ENCODE measurements at regions not wholly inside any gene's neighbourhood (a gene's known extent, or its start where the extent isn't known, plus 50 kb on each side); places are given as distances from the start of the nearest gene placed in this dataset.
A peak's percentile ranks its signal among the peaks of the same experiment; 100 is the strongest.

DNA sequence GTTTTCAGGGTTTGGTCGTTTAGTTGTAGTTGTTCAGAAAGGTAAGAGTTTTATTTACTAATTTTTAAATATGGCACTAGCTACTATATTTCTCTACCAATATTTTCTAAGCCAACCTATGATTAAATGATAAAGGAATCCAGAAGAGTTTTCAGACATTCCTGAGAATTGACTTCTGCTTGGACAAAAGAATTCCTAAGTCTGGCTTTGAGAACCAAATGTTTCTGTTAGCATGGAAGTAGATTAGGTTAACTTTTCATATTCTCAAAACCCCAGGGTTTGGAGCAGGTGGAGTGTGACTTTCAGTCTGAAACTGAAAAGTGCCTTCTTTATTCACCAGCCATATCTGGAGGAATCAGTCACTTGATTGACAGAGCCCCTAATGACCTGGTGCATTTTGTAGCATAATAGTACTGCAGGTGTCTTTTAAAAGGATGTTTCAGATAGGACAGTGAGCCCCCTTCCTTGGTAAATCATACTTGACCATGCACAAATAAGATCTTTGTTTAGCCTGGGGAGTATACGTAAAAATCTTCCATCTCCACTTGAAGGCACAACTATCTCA lies 457.0 kb upstream of the ZNF462 start:
- H3K4me3 ChIP-seq (ENCODE audit: low read depth, low read length), result no peak overlapping the region
- TF ChIP-seq, protein P1, sequence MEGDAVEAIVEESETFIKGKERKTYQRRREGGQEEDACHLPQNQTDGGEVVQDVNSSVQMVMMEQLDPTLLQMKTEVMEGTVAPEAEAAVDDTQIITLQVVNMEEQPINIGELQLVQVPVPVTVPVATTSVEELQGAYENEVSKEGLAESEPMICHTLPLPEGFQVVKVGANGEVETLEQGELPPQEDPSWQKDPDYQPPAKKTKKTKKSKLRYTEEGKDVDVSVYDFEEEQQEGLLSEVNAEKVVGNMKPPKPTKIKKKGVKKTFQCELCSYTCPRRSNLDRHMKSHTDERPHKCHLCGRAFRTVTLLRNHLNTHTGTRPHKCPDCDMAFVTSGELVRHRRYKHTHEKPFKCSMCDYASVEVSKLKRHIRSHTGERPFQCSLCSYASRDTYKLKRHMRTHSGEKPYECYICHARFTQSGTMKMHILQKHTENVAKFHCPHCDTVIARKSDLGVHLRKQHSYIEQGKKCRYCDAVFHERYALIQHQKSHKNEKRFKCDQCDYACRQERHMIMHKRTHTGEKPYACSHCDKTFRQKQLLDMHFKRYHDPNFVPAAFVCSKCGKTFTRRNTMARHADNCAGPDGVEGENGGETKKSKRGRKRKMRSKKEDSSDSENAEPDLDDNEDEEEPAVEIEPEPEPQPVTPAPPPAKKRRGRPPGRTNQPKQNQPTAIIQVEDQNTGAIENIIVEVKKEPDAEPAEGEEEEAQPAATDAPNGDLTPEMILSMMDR (IDR thresholded peaks at IDR 0.05; ENCODE audit: insufficient read depth, low read depth, low read length, missing control alignments), result no peak
- no peak for DNase-seq (ENCODE audit: low read depth)

DNA sequence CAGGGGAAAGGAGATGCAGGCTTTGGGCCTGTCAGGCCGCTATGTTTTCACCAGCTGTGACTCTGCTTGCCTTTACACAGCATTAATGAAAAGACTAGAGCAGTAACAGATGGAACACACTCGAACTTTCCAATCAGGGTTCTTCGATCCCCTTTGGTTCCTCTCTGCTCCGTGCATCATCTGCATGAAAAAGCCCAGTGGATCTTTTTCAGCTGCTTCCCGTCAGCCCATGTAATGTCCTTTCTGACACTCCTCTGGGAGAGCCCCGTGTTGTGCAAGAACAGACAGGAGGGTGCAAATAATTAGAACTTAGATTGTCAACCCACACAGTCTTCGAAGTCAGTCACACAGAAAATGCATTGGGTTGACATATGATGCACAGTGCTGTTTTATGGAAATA lies 448.9 kb upstream of the ZNF462 start:
- no peak for DNase-seq (ENCODE audit: low read depth)
- H3K4me3 ChIP-seq (ENCODE audit: low read depth, low read length), result no peak overlapping the region
- TF ChIP-seq, protein P1 (IDR thresholded peaks at IDR 0.05; ENCODE audit: insufficient read depth, low read depth, low read length, missing control alignments), result no peak

DNA sequence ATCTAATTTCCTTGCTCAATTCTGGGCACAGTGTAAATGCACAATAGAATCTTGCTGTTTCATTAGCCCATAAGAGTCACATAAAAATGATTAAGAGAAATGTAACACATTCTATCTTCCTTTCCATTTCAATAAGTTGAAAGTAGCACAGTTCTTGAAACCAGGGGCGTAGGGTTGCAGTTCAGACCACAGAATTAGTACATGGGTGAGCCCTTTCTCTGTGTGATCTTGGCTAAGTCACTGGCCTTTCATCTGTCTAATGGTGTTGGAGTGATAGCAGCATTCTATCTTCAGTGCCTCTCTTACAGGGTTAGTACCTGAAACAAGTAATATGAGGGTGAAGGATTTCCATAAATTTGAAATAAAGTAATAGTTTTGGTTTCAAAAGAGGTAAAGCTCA lies 445.3 kb upstream of the ZNF462 start:
- H3K4me3 ChIP-seq (ENCODE audit: low read depth, low read length), result no peak overlapping the region
- TF ChIP-seq, protein P1 (IDR thresholded peaks at IDR 0.05; ENCODE audit: insufficient read depth, low read depth, low read length, missing control alignments), result no peak
- peak; percentile 68 for DNase-seq (ENCODE audit: low read depth)

DNA sequence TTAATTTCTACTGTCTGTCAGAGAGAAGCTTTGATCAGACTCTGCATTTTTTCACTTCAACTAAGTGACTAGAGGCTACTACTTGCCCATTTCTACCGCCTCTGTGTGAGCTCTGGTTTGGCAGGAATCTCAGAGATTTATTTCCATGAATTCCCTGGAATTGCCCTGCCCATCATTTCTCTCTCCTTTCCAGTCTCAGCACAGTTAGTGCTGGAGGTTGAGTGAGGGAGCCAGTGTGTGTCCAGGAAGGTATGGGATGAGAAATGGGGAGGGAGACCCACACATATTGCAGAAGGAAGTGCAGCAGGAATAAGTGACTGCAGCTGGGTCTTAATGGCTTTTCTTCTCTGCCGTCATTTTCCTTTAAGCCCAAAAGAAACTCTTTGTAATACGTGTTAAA lies 443.1 kb upstream of the ZNF462 start:
- DNase-seq (ENCODE audit: low read depth), result no peak
- TF ChIP-seq, protein P1 (IDR thresholded peaks at IDR 0.05; ENCODE audit: insufficient read depth, low read depth, low read length, missing control alignments), result no peak
- no peak overlapping the region for H3K4me3 ChIP-seq (ENCODE audit: low read depth, low read length)

DNA sequence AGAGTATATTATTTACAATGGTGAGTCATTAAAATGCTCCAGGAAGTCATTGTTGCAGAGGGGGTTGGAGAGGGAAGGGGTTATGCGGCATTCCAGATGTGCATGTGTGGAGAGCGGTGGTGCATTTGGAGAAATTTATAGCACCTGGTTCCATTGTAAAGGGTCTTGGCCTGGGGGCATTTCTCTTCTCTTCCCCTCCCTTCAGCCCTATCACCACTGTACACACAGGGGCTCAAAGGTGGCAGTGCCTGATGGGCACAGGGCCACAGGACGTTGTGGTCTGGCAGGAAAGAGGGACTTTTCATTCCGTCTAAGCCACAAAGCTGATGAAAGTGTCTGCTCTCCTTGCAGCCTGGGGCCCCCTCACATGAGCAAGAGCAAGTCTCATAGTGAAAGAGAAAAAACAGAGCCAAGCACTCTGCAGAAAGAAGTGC lies 442.4 kb upstream of the ZNF462 start:
- TF ChIP-seq, protein P1 (IDR thresholded peaks at IDR 0.05; ENCODE audit: insufficient read depth, low read depth, low read length, missing control alignments), result no peak
- peak; percentile 85 for DNase-seq (ENCODE audit: low read depth)
- no peak overlapping the region for H3K4me3 ChIP-seq (ENCODE audit: low read depth, low read length)

DNA sequence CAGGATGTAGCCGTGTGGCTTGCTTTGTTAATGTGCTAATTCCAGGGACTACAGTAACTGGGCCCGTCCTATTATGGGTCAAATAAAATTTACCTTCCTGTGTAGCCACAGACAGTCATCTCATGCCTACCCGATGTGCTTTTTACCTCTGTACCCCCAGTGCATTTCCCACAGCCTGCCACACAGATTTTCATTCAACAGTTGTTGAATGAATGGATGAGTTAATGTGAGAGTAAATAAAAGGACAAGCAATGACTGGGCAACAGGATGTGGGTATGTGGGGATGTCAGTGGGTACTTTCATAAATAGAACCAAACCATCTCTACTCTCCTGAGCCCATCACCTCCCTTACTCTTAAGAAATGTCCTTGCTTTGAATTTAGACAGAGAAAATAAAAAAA lies 441.2 kb upstream of the ZNF462 start:
- TF ChIP-seq, protein P1 (IDR thresholded peaks at IDR 0.05; ENCODE audit: insufficient read depth, low read depth, low read length, missing control alignments), result no peak
- DNase-seq (ENCODE audit: low read depth), result peak; percentile 82
- H3K4me3 ChIP-seq (ENCODE audit: low read depth, low read length), result no peak overlapping the region

DNA sequence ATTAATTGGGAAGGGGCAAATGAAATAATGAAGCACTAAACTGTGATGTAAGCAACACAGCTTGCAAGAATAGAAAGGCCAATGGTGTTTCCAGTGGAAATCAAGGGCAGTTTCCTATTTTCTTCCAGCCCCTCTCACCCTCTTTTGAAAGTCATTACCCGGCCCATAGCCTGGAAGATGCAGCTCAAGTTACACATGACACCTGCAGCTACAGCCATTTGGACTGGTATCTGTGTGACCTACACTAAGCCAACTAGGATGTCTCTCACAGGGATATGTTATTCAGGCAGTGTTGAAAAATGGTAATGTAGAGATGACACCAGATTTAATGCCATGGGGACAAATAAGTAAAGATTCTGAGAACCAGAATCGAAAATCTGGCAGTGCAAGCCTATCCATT lies 439.4 kb upstream of the ZNF462 start:
- no peak for DNase-seq (ENCODE audit: low read depth)
- H3K4me3 ChIP-seq (ENCODE audit: low read depth, low read length), result no peak overlapping the region
- TF ChIP-seq, protein P1 (IDR thresholded peaks at IDR 0.05; ENCODE audit: insufficient read depth, low read depth, low read length, missing control alignments), result no peak

Data from GM12865 (cell line).